ENCODE measurements at regions not wholly inside any gene's neighbourhood (a gene's known extent, or its start where the extent isn't known, plus 50 kb on each side); places are given as distances from the start of the nearest gene placed in this dataset.

DNA sequence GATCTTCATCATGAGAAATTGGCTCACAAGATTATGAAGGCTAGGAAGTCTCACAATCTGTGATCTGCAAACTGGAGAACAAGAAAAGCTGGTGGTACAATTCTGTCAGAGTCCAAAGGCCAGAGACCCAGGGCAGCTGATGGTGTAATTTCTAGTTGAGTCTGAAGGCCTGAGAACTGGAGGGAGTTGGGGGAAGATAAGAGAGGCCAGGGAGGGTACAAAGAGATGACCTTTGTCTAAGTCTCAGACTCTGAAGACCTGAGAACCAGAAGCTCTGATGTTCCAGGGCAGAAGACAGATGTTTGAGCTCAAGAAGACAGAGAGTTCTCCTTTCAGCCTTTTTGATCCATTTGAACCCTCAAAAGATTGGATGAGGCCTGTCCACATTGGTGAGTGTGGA is 280.6 kb downstream of the HDGFL1 start:
- no peaks in the 10 kb centered on the region for H3K4me1 ChIP-seq (ENCODE audit: control insufficient read depth, insufficient read depth, low read length)
- no peak overlapping the region for H3K4me3 ChIP-seq (ENCODE audit: insufficient read depth, low read depth, low read length)
- no peak for ATAC-seq (ENCODE audit: low read depth)
- no peak overlapping the region for H2AFZ ChIP-seq (replicated peaks; ENCODE audit: low read length, poor library complexity)
- dilution Hi-C loops (cut with HindIII; ENCODE audit: low sequenced_read_pairs, unreplicated experiment) (no loop called here), in situ Hi-C loops (cut with MboI; ENCODE audit: low sequenced_read_pairs) (no loop called here), intact Hi-C loops (cut with micrococcal nuclease) (no loop called here)
- no peak overlapping the region for H4K8ac ChIP-seq (ENCODE audit: low read depth in 2 of 2, low read length in 2 of 2)
- H3K9me3 ChIP-seq (ENCODE audit: control insufficient read depth, insufficient read depth, low read length): no peaks in the 10 kb centered on the region
- no peak overlapping the region for H2BK20ac ChIP-seq (ENCODE audit: low read depth, low read length)
- H2AK9ac ChIP-seq (replicated peaks; ENCODE audit: low read depth, low read length, poor library complexity): no peak overlapping the region
- no peaks in the 10 kb centered on the region for H3K36me3 ChIP-seq (ENCODE audit: control insufficient read depth, insufficient read depth, low read length)
- no peak overlapping the region for H3K9ac ChIP-seq (ENCODE audit: low read depth, low read length)
- ChIA-PET CTCF (no interaction called here), POLR2A (ENCODE audit: unreplicated experiment) (no interaction called here)
- no peaks in the 10 kb centered on the region for H3K9me1 ChIP-seq (ENCODE audit: insufficient read depth, low read length)
- no peaks in the 10 kb centered on the region for H3K27me3 ChIP-seq (ENCODE audit: control insufficient read depth, insufficient read depth, low read length)
- no TSS peak for BruUV-seq (replicated peaks)
- no peak for DNase-seq
- no peak overlapping the region for H2BK120ac ChIP-seq (ENCODE audit: low read depth, low read length)
- no peak overlapping the region for H3K23ac ChIP-seq (ENCODE audit: low read depth, low read length)
- no peaks in the 10 kb centered on the region for H4K20me1 ChIP-seq (ENCODE audit: insufficient read depth, low read length)
- H4K91ac ChIP-seq (ENCODE audit: insufficient read depth, low read depth, low read length): no peak overlapping the region
- no peak overlapping the region for H3K18ac ChIP-seq (ENCODE audit: low read depth, low read length)
- no peak overlapping the region for H3K4me2 ChIP-seq (ENCODE audit: low read depth, low read length)
- H3K27ac ChIP-seq (ENCODE audit: insufficient read depth, low read length): no peak overlapping the region
- no peak overlapping the region for H2BK15ac ChIP-seq (ENCODE audit: low read depth, low read length)
- no peak overlapping the region for H3K14ac ChIP-seq (replicated peaks; ENCODE audit: low read depth, low read length)
- H3K79me1 ChIP-seq (ENCODE audit: low read depth in 1 of 2, low read length in 2 of 2): no peaks in the 10 kb centered on the region
- H2AK5ac ChIP-seq (ENCODE audit: low read depth, low read length): no peak overlapping the region
- no peak overlapping the region for H3K4ac ChIP-seq (ENCODE audit: low read depth, low read length)
- no peak for TF ChIP-seq SMC3 (IDR thresholded peaks at IDR 0.05; ENCODE audit: low read depth, low read length)
- TF ChIP-seq RFX5 (IDR thresholded peaks at IDR 0.05; ENCODE audit: low read depth, low read length): no peak
- TF ChIP-seq RCOR1 (IDR thresholded peaks at IDR 0.05; ENCODE audit: insufficient replicate concordance, low read length): no peak
- TF ChIP-seq CHD1 (IDR thresholded peaks at IDR 0.05; ENCODE audit: low read depth, low read length): no peak
- H4K5ac ChIP-seq (ENCODE audit: low read depth, low read length): no peak overlapping the region
- H3K56ac ChIP-seq (ENCODE audit: extremely low read depth, insufficient read depth, low read length): no peak overlapping the region
- H2BK5ac ChIP-seq (ENCODE audit: low read depth, low read length, poor library complexity, severe bottlenecking): no peak overlapping the region
